Gastroesophageal sphincter (tissue), 3 donors: ENCODE measurements at regions not wholly inside any gene's neighbourhood (a gene's known extent, or its start where the extent isn't known, plus 50 kb on each side); places are given as distances from the start of the nearest gene placed in this dataset.

Experiments
- EP300 ChIP-seq: sonication (generic); formaldehyde crosslinking; IDR thresholded peaks from one replicate; pipeline ENCODE4 v1.6.1; 2017; ENCODE audit warnings: antibody characterized with exemption, mild to moderate bottlenecking
- POLR2A ChIP-seq, 2 donors: fragments of 450-650 bp; IDR thresholded peaks; one replicate each; pipeline ENCODE4 v1.6.1; 2017; ENCODE audit warnings: antibody characterized with exemption in 2 of 2, mild to moderate bottlenecking in 2 of 2, moderate library complexity in 1 of 2
- POLR2AphosphoS5 ChIP-seq: sonication (generic); formaldehyde crosslinking; IDR thresholded peaks from one replicate; pipeline ENCODE4 v1.6.1; 2017; ENCODE audit warnings: antibody characterized with exemption
- TF ChIP-seq, protein P1 (sequence below), 4 experiments: fragments of 200-600 bp in 2 of 4; fragments of 450-650 bp in 2 of 4; sonication (generic) in 1 of 4; IDR thresholded peaks; one replicate each; pipeline ENCODE4 v1.5.1; 2017 to 2019; ENCODE audit warnings: antibody characterized with exemption in 4 of 4, mild to moderate bottlenecking in 2 of 4, moderate library complexity in 2 of 4

DNA sequence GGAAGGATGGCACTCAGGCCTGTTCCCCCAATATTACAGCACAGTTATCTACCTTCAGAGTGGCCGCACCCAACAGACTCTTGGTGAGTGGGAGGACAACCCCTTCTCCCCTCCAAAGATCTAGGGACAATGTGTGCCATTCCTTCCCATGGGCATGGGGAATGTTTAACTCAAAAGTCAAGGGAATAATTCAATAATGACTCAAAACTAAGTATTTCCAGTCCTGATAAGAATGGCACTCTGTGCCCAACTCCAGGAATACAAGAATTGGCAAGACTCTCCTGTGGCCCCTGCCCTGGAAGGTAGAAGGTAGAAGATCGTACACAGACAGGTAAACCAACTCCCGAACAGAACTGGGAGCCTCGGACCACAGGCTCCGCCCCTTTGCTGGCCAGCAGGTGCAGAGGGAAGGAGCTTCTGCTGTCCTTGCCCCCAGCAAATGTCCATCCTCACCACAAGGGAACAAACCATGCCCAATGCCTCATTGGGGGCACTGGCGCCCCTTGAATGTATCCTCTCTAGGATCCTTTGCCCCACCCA is 514.0 kb downstream of the NPHP4 start:
- TF ChIP-seq, protein P1, sequence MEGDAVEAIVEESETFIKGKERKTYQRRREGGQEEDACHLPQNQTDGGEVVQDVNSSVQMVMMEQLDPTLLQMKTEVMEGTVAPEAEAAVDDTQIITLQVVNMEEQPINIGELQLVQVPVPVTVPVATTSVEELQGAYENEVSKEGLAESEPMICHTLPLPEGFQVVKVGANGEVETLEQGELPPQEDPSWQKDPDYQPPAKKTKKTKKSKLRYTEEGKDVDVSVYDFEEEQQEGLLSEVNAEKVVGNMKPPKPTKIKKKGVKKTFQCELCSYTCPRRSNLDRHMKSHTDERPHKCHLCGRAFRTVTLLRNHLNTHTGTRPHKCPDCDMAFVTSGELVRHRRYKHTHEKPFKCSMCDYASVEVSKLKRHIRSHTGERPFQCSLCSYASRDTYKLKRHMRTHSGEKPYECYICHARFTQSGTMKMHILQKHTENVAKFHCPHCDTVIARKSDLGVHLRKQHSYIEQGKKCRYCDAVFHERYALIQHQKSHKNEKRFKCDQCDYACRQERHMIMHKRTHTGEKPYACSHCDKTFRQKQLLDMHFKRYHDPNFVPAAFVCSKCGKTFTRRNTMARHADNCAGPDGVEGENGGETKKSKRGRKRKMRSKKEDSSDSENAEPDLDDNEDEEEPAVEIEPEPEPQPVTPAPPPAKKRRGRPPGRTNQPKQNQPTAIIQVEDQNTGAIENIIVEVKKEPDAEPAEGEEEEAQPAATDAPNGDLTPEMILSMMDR (IDR thresholded peaks at IDR 0.05): no peak
- no peak for TF ChIP-seq EP300
- no peak for TF ChIP-seq POLR2A (IDR thresholded peaks at IDR 0.05)
- TF ChIP-seq POLR2AphosphoS5: no peak
